GM12878 (cell line): ENCODE measurements at regions not wholly inside any gene's neighbourhood (a gene's known extent, or its start where the extent isn't known, plus 50 kb on each side); places are given as distances from the start of the nearest gene placed in this dataset.

Source experiments
- CBX5 ChIP-seq: sonication (generic); IDR thresholded peaks from 2 replicates; pipeline ENCODE4 v1.6.1; 2016; ENCODE audit warnings: low read depth, moderate library complexity, mild to moderate bottlenecking, inconsistent platforms
- CHD1 ChIP-seq: IDR thresholded peaks from 2 replicates; pipeline ENCODE4 v1.6.1; 2012; ENCODE audit warnings: low read depth, low read length, improper control_type of control experiment
- GABPA ChIP-seq: IDR thresholded peaks from 2 replicates; pipeline ENCODE4 v1.6.1; 2014; ENCODE audit warnings: antibody characterized with exemption, low read depth, mild to moderate bottlenecking, inconsistent platforms
- POLR2A ChIP-seq: IDR thresholded peaks from 2 replicates; pipeline ENCODE4 v1.6.1; 2011; ENCODE audit warnings: low read depth, mild to moderate bottlenecking, low read length
- POLR2AphosphoS5 ChIP-seq: IDR thresholded peaks from 2 replicates; pipeline ENCODE4 v1.6.1; 2011; ENCODE audit warnings: mild to moderate bottlenecking, low read length, inconsistent platforms
- TCF3 ChIP-seq: IDR thresholded peaks from 2 replicates; pipeline ENCODE4 v1.6.1; 2012; ENCODE audit warnings: low read depth, mild to moderate bottlenecking, low read length, borderline replicate concordance; ENCODE audit not compliant: insufficient read depth
- ZZZ3 ChIP-seq: IDR thresholded peaks from 2 replicates; pipeline ENCODE4 v1.6.1; 2011; ENCODE audit warnings: low read depth; ENCODE audit not compliant: control insufficient read depth, insufficient read length
- TF ChIP-seq, protein P1 (sequence below): fragments of 450-650 bp; IDR thresholded peaks from 2 replicates; pipeline ENCODE4 v1.6.1; 2017; ENCODE audit warnings: mild to moderate bottlenecking, moderate library complexity
- TF ChIP-seq, protein P2 (sequence below), 3 experiments: IDR thresholded peaks in 2 of 3; conservative IDR thresholded peaks in 1 of 3; 2 replicates each; pipeline ENCODE4 v1.5.1; 2011; ENCODE audit warnings: low read depth in 3 of 3, low read length in 3 of 3, mild to moderate bottlenecking in 3 of 3, control low read depth in 2 of 3, moderate library complexity in 2 of 3, inconsistent platforms in 1 of 3, mixed read lengths in 1 of 3; ENCODE audit not compliant: control insufficient read depth in 2 of 3, insufficient read depth in 1 of 3; ENCODE audit errors: extremely low read depth in 1 of 3
- TF ChIP-seq, protein P3 (sequence below): IDR thresholded peaks from 2 replicates; pipeline ENCODE4 v1.6.1; 2012; ENCODE audit warnings: low read depth, low read length, improper control_type of control experiment
- TF ChIP-seq, protein P4 (sequence below): fragments of 450-650 bp; formaldehyde crosslinking; IDR thresholded peaks from 2 replicates; pipeline ENCODE4 v1.4.0; 2020; ENCODE audit warnings: mild to moderate bottlenecking, moderate library complexity
- TF ChIP-seq, protein P5 (sequence below): fragments of 450-650 bp; formaldehyde crosslinking; IDR thresholded peaks from 2 replicates; pipeline ENCODE4 v1.4.0; 2022; ENCODE audit warnings: mild to moderate bottlenecking, moderate library complexity

DNA sequence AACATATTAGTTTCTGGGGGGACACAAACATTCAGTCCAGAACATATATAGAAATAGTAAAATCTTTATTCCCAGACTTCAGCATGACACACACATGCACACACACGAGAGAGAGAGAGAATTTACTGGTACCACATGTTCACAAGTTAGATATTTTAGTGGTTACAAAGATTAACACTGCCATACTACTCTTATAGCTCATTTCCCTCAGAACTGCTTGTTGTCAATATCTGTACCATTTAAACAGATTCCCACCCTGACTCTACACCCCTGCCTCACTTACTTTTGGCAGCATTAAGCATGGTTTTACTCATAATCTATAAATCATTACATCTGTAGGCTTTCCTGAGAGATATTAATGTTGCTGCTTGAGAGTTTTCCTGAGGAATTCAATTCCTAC, 524.7 kb upstream of the HTR2A start:
- TF ChIP-seq GABPA = no peak
- no peak for TF ChIP-seq POLR2AphosphoS5
- TF ChIP-seq, protein P1, sequence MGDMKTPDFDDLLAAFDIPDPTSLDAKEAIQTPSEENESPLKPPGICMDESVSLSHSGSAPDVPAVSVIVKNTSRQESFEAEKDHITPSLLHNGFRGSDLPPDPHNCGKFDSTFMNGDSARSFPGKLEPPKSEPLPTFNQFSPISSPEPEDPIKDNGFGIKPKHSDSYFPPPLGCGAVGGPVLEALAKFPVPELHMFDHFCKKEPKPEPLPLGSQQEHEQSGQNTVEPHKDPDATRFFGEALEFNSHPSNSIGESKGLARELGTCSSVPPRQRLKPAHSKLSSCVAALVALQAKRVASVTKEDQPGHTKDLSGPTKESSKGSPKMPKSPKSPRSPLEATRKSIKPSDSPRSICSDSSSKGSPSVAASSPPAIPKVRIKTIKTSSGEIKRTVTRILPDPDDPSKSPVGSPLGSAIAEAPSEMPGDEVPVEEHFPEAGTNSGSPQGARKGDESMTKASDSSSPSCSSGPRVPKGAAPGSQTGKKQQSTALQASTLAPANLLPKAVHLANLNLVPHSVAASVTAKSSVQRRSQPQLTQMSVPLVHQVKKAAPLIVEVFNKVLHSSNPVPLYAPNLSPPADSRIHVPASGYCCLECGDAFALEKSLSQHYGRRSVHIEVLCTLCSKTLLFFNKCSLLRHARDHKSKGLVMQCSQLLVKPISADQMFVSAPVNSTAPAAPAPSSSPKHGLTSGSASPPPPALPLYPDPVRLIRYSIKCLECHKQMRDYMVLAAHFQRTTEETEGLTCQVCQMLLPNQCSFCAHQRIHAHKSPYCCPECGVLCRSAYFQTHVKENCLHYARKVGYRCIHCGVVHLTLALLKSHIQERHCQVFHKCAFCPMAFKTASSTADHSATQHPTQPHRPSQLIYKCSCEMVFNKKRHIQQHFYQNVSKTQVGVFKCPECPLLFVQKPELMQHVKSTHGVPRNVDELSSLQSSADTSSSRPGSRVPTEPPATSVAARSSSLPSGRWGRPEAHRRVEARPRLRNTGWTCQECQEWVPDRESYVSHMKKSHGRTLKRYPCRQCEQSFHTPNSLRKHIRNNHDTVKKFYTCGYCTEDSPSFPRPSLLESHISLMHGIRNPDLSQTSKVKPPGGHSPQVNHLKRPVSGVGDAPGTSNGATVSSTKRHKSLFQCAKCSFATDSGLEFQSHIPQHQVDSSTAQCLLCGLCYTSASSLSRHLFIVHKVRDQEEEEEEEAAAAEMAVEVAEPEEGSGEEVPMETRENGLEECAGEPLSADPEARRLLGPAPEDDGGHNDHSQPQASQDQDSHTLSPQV = no peak
- TF ChIP-seq, protein P2, sequence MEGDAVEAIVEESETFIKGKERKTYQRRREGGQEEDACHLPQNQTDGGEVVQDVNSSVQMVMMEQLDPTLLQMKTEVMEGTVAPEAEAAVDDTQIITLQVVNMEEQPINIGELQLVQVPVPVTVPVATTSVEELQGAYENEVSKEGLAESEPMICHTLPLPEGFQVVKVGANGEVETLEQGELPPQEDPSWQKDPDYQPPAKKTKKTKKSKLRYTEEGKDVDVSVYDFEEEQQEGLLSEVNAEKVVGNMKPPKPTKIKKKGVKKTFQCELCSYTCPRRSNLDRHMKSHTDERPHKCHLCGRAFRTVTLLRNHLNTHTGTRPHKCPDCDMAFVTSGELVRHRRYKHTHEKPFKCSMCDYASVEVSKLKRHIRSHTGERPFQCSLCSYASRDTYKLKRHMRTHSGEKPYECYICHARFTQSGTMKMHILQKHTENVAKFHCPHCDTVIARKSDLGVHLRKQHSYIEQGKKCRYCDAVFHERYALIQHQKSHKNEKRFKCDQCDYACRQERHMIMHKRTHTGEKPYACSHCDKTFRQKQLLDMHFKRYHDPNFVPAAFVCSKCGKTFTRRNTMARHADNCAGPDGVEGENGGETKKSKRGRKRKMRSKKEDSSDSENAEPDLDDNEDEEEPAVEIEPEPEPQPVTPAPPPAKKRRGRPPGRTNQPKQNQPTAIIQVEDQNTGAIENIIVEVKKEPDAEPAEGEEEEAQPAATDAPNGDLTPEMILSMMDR (IDR thresholded peaks at IDR 0.05 in 2 of 3, conservative IDR thresholded peaks at IDR 0.05 in 1 of 3; ENCODE audit: control insufficient read depth in 2 of 3, extremely low read depth in 1 of 3, insufficient read depth in 1 of 3, low read depth in 3 of 3, low read length in 3 of 3) = no peak
- TF ChIP-seq, protein P3, sequence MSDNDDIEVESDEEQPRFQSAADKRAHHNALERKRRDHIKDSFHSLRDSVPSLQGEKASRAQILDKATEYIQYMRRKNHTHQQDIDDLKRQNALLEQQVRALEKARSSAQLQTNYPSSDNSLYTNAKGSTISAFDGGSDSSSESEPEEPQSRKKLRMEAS = no peak
- no peak for TF ChIP-seq ZZZ3
- TF ChIP-seq CBX5 = no peak
- no peak for TF ChIP-seq CHD1
- TF ChIP-seq, protein P4, sequence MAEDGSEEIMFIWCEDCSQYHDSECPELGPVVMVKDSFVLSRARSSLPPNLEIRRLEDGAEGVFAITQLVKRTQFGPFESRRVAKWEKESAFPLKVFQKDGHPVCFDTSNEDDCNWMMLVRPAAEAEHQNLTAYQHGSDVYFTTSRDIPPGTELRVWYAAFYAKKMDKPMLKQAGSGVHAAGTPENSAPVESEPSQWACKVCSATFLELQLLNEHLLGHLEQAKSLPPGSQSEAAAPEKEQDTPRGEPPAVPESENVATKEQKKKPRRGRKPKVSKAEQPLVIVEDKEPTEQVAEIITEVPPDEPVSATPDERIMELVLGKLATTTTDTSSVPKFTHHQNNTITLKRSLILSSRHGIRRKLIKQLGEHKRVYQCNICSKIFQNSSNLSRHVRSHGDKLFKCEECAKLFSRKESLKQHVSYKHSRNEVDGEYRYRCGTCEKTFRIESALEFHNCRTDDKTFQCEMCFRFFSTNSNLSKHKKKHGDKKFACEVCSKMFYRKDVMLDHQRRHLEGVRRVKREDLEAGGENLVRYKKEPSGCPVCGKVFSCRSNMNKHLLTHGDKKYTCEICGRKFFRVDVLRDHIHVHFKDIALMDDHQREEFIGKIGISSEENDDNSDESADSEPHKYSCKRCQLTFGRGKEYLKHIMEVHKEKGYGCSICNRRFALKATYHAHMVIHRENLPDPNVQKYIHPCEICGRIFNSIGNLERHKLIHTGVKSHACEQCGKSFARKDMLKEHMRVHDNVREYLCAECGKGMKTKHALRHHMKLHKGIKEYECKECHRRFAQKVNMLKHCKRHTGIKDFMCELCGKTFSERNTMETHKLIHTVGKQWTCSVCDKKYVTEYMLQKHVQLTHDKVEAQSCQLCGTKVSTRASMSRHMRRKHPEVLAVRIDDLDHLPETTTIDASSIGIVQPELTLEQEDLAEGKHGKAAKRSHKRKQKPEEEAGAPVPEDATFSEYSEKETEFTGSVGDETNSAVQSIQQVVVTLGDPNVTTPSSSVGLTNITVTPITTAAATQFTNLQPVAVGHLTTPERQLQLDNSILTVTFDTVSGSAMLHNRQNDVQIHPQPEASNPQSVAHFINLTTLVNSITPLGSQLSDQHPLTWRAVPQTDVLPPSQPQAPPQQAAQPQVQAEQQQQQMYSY = no peak
- TF ChIP-seq TCF3 = no peak
- TF ChIP-seq, protein P5, sequence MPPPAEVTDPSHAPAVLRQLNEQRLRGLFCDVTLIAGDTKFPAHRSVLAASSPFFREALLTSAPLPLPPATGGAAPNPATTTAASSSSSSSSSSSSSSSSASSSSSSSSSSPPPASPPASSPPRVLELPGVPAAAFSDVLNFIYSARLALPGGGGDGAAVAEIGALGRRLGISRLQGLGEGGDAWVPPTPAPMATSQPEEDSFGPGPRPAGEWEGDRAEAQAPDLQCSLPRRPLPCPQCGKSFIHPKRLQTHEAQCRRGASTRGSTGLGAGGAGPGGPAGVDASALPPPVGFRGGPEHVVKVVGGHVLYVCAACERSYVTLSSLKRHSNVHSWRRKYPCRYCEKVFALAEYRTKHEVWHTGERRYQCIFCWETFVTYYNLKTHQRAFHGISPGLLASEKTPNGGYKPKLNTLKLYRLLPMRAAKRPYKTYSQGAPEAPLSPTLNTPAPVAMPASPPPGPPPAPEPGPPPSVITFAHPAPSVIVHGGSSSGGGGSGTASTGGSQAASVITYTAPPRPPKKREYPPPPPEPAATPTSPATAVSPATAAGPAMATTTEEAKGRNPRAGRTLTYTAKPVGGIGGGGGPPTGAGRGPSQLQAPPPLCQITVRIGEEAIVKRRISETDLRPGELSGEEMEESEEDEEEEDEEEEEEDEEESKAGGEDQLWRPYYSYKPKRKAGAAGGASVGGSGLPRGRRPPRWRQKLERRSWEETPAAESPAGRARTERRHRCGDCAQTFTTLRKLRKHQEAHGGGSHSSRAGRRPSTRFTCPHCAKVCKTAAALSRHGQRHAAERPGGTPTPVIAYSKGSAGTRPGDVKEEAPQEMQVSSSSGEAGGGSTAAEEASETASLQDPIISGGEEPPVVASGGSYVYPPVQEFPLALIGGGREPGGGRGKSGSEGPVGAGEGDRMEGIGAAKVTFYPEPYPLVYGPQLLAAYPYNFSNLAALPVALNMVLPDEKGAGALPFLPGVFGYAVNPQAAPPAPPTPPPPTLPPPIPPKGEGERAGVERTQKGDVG (CRISPR knock-in tag) = no peak
- TF ChIP-seq POLR2A = no peak
